Neutrophil (primary cell): ENCODE measurements at regions not wholly inside any gene's neighbourhood (a gene's known extent, or its start where the extent isn't known, plus 50 kb on each side); places are given as distances from the start of the nearest gene placed in this dataset.

Experiments used
- H3K27ac ChIP-seq: fragments of 200-600 bp; sonication (generic); 2 replicates; pipeline ENCODE4 v1.5.1; 2016; ENCODE audit warnings: mild to moderate bottlenecking, moderate library complexity
- H3K27me3 ChIP-seq: fragments of 200-600 bp; sonication (generic); 2 replicates; pipeline ENCODE4 v1.6.0; 2016; ENCODE audit warnings: mild to moderate bottlenecking
- H3K36me3 ChIP-seq: fragments of 200-600 bp; sonication (generic); 2 replicates; pipeline ENCODE4 v1.5.1; 2017
- H3K4me1 ChIP-seq, 2 experiments: fragments of 200-600 bp in 1 of 2; sonication (generic) in 1 of 2; 1 replicate in 1 of 2; 2 replicates in 1 of 2; pipeline versions ENCODE4 v1.5.1 to v1.6.1; 2013 to 2016; ENCODE audit warnings: low read depth in 1 of 2, low read length in 1 of 2, mild to moderate bottlenecking in 1 of 2, moderate library complexity in 1 of 2; ENCODE audit not compliant: control insufficient read depth in 1 of 2, insufficient read depth in 1 of 2
- H3K4me3 ChIP-seq, 2 experiments: fragments of 200-600 bp in 1 of 2; sonication (generic) in 1 of 2; 1 replicate in 1 of 2; 2 replicates in 1 of 2; pipeline ENCODE4 v1.5.1; 2013 to 2016; ENCODE audit warnings: low read depth in 1 of 2, low read length in 1 of 2, mild to moderate bottlenecking in 1 of 2, moderate library complexity in 1 of 2
- H3K9me3 ChIP-seq: fragments of 200-600 bp; sonication (generic); 2 replicates; pipeline ENCODE4 v1.5.1; 2016
- TF ChIP-seq, protein P1 (sequence below): fragments of 200-600 bp; sonication (generic); IDR thresholded peaks from 2 replicates; pipeline ENCODE4 v1.5.1; 2016; ENCODE audit warnings: antibody characterized with exemption

DNA sequence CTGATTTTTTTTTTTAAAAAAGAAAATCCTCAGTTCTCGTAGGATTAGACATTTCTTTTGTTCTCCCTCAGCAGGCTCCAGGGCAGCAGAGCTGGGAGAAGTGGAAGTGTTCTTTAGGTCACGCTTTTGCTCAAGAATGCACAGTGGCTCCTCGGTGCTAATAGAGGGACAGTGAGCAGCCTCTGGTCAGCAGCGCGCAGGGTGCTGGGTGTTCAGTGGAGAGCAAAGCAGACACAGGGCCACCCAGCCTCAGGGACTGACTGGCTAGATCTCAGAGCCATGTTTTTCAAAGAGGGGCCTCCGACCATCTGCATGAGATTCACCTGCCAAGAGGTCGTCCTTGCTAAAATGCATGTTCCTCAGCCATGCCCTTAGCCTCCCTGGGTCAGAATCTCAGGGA, 218.8 kb downstream of the HAUS1 start:
- TF ChIP-seq, protein P1, sequence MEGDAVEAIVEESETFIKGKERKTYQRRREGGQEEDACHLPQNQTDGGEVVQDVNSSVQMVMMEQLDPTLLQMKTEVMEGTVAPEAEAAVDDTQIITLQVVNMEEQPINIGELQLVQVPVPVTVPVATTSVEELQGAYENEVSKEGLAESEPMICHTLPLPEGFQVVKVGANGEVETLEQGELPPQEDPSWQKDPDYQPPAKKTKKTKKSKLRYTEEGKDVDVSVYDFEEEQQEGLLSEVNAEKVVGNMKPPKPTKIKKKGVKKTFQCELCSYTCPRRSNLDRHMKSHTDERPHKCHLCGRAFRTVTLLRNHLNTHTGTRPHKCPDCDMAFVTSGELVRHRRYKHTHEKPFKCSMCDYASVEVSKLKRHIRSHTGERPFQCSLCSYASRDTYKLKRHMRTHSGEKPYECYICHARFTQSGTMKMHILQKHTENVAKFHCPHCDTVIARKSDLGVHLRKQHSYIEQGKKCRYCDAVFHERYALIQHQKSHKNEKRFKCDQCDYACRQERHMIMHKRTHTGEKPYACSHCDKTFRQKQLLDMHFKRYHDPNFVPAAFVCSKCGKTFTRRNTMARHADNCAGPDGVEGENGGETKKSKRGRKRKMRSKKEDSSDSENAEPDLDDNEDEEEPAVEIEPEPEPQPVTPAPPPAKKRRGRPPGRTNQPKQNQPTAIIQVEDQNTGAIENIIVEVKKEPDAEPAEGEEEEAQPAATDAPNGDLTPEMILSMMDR, result no peak
- H3K9me3 ChIP-seq, result no peaks in the 10 kb centered on the region
- H3K36me3 ChIP-seq, result no peaks in the 10 kb centered on the region
- no peak overlapping the region for H3K4me3 ChIP-seq
- H3K4me1 ChIP-seq, result peaks cover 7 to 10% of the 10 kb centered on the region in 2 experiments
- H3K27ac ChIP-seq, result no peak overlapping the region
- H3K27me3 ChIP-seq, result no peaks in the 10 kb centered on the region

DNA sequence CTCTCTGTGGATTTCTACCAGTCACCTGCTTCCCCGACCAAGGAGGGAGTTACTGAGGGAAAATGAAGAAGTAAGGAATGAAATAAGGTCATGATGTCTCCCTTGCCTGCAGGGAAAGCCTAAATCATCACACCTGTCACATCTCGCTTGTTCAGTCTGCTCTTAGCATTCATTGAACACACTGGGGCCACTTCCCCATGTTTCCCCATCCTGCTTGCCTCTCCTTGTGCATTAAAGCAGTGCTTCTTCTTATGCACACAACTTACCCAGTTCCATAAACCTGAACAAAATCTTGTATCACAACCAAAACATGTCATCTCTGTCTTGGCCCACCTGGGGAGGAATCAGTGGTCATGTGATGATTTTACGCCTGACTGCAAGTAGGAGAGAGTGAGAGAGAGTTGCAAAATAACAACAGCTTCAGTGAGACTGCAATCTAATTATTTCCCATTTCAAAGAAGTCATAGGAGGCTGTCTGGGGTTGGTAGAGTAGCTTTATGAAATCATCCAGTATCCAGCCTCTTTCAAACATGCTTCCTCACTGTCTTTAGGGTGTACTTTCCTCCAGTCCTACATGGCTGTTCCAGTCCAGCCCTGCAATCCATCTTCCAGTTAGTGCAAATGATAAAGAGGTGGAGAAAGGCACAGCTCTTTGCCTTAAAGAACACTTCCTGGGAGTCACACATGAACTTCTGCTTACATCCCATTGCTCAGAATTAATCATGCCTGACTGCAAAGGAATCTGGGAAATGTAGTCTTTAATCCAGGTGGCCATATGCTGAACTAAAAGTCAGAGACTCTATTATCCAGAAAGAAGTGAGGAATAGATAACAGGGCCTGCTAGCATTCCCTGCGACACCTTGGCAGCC, 220.1 kb downstream of the HAUS1 start:
- Histone ChIP-seq H3K27me3 (peaks cover 5% of the 10 kb centered on the region), H3K4me1 (peaks cover 7 to 10% of the 10 kb centered on the region in 2 experiments), H3K27ac (peak overlapping the region; percentile 19), H3K4me3 (no peak overlapping the region), H3K36me3 (no peaks in the 10 kb centered on the region), H3K9me3 (no peaks in the 10 kb centered on the region)
- TF ChIP-seq, protein P1, result no peak

DNA sequence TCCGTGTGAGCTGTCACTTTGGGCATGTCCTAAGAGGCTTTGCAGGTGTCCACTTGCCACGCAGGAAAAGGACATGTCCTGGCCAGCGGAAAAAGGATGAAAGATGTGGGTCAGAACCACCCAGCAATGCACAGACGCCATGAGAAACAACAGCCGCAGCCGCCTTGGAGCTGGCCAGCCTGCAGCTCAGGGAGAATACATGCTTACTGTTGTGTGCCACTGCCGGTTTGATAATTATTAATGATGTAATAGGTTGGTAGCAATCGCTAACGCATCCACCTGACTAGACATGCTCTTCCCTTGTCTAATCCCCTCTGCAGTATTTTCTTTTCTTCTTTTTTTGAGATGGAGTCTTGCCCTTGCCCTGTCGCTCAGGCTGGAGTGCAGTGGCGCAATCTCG, 221.7 kb downstream of the HAUS1 start:
- Histone ChIP-seq H3K36me3 (no peaks in the 10 kb centered on the region), H3K27ac (no peak overlapping the region), H3K4me3 (no peak overlapping the region), H3K9me3 (no peaks in the 10 kb centered on the region), H3K4me1 (peaks cover 7 to 10% of the 10 kb centered on the region in 2 experiments), H3K27me3 (peaks cover 18% of the 10 kb centered on the region)
- TF ChIP-seq, protein P1, result no peak

GRCh38 chr18:46329736-46330246, 225.6 kb downstream of the HAUS1 start:
- Histone ChIP-seq H3K4me3 (no peak overlapping the region), H3K9me3 (no peaks in the 10 kb centered on the region), H3K36me3 (no peaks in the 10 kb centered on the region), H3K27ac (no peak overlapping the region), H3K27me3 (peaks cover 57% of the 10 kb centered on the region), H3K4me1 (peaks cover 5 to 13% of the 10 kb centered on the region in 2 experiments)
- TF ChIP-seq, protein P1, result no peak

DNA sequence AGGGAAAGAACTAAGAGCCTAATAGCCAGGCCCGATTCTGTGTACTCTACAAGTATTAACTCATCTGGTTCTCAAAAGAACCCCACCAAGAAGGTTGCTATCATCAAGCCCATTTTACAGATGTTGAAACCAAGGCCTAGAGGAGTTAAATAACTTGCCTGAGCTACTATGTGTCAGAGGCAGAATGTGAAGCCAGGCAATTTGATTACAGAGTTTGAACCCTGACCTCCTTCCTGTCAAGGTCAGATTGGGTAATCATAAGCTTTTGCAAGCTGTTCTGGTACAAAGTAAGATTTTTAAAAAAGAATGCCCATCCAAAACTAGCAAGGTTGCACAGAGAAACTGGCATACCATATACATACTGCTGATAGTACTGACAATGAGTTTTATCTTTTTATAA, 227.1 kb downstream of the HAUS1 start:
- no peaks in the 10 kb centered on the region for H3K36me3 ChIP-seq
- H3K4me3 ChIP-seq, result no peak overlapping the region
- no peak overlapping the region for H3K27ac ChIP-seq
- TF ChIP-seq, protein P1, result no peak
- no peaks in the 10 kb centered on the region for H3K9me3 ChIP-seq
- H3K27me3 ChIP-seq, result peaks cover 73% of the 10 kb centered on the region
- peaks cover 7 to 17% of the 10 kb centered on the region in 2 experiments for H3K4me1 ChIP-seq
